Mucosa of stomach (tissue), 1 donor: ENCODE measurements at regions not wholly inside any gene's neighbourhood (a gene's known extent, or its start where the extent isn't known, plus 50 kb on each side); places are given as distances from the start of the nearest gene placed in this dataset.

Source experiments
- H3K27me3 ChIP-seq: one replicate; pipeline ENCODE4 v1.7.0; 2013; ENCODE audit warnings: mild to moderate bottlenecking, low read length; ENCODE audit not compliant: control insufficient read depth, insufficient read depth
- H3K36me3 ChIP-seq: one replicate; pipeline ENCODE4 v1.7.0; 2013; ENCODE audit warnings: low read length; ENCODE audit not compliant: control insufficient read depth, insufficient read depth
- H3K4me1 ChIP-seq: one replicate; pipeline ENCODE4 v1.7.0; 2013; ENCODE audit warnings: mild to moderate bottlenecking, low read length; ENCODE audit not compliant: control insufficient read depth, insufficient read depth
- H3K4me3 ChIP-seq: one replicate; pipeline ENCODE4 v1.7.0; 2013; ENCODE audit warnings: low read length
- H3K9ac ChIP-seq: one replicate; pipeline ENCODE4 v1.7.0; 2013; ENCODE audit warnings: mild to moderate bottlenecking, low read length, moderate library complexity
- H3K9me3 ChIP-seq: one replicate; pipeline ENCODE4 v1.7.0; 2013; ENCODE audit warnings: mild to moderate bottlenecking, low read length, moderate library complexity; ENCODE audit not compliant: control insufficient read depth
- donor health status: Pancreatic carcinoma.

GRCh38 chr6:22717915-22718314 lies 148.5 kb downstream of the HDGFL1 start:
- Histone ChIP-seq H3K9me3 (no peaks in the 10 kb centered on the region), H3K27me3 (no peaks in the 10 kb centered on the region), H3K4me1 (no peaks in the 10 kb centered on the region), H3K36me3 (no peaks in the 10 kb centered on the region), H3K9ac (no peak overlapping the region), H3K4me3 (no peak overlapping the region)

- Histone ChIP-seq H3K9me3 (no peaks in the 10 kb centered on the region), H3K27me3 (no peaks in the 10 kb centered on the region), H3K36me3 (no peaks in the 10 kb centered on the region), H3K9ac (no peak overlapping the region), H3K4me1 (no peaks in the 10 kb centered on the region), H3K4me3 (no peak overlapping the region)
These were observed 153.5 kb downstream of the HDGFL1 start for GRCh38 chr6:22722913-22723312.

GRCh38 chr6:22726966-22727365 lies 157.6 kb downstream of the HDGFL1 start:
- Histone ChIP-seq H3K9ac (no peak overlapping the region), H3K9me3 (no peaks in the 10 kb centered on the region), H3K4me3 (no peak overlapping the region), H3K27me3 (no peaks in the 10 kb centered on the region), H3K36me3 (no peaks in the 10 kb centered on the region), H3K4me1 (no peaks in the 10 kb centered on the region)

GRCh38 chr6:22727710-22728109 lies 158.3 kb downstream of the HDGFL1 start:
- Histone ChIP-seq H3K4me1 (no peaks in the 10 kb centered on the region), H3K4me3 (no peak overlapping the region), H3K27me3 (no peaks in the 10 kb centered on the region), H3K9me3 (no peaks in the 10 kb centered on the region), H3K9ac (no peak overlapping the region), H3K36me3 (no peaks in the 10 kb centered on the region)

GRCh38 chr6:22732176-22732970 lies 163.0 kb downstream of the HDGFL1 start:
- no peaks in the 10 kb centered on the region for H3K36me3 ChIP-seq
- H3K9ac ChIP-seq: no peak overlapping the region
- no peaks in the 10 kb centered on the region for H3K4me1 ChIP-seq
- H3K9me3 ChIP-seq: no peaks in the 10 kb centered on the region
- no peaks in the 10 kb centered on the region for H3K27me3 ChIP-seq
- H3K4me3 ChIP-seq: no peak overlapping the region

- Histone ChIP-seq H3K36me3 (no peaks in the 10 kb centered on the region), H3K9me3 (no peaks in the 10 kb centered on the region), H3K4me1 (no peaks in the 10 kb centered on the region), H3K27me3 (no peaks in the 10 kb centered on the region), H3K9ac (no peak overlapping the region), H3K4me3 (no peak overlapping the region)
These were observed 167.4 kb downstream of the HDGFL1 start for GRCh38 chr6:22736740-22737139.

- Histone ChIP-seq H3K9ac (no peak overlapping the region), H3K9me3 (no peaks in the 10 kb centered on the region), H3K4me1 (no peaks in the 10 kb centered on the region), H3K27me3 (no peaks in the 10 kb centered on the region), H3K36me3 (no peaks in the 10 kb centered on the region), H3K4me3 (no peak overlapping the region)
These were observed 168.0 kb downstream of the HDGFL1 start for GRCh38 chr6:22737331-22737730.

- Histone ChIP-seq H3K4me1 (no peaks in the 10 kb centered on the region), H3K4me3 (no peak overlapping the region), H3K9ac (no peak overlapping the region), H3K36me3 (no peaks in the 10 kb centered on the region), H3K9me3 (no peaks in the 10 kb centered on the region), H3K27me3 (no peaks in the 10 kb centered on the region)
These were observed 168.8 kb downstream of the HDGFL1 start for GRCh38 chr6:22738194-22738593.

GRCh38 chr6:22747571-22747970 lies 178.2 kb downstream of the HDGFL1 start:
- Histone ChIP-seq H3K4me3 (no peak overlapping the region), H3K4me1 (no peaks in the 10 kb centered on the region), H3K9me3 (no peaks in the 10 kb centered on the region), H3K36me3 (no peaks in the 10 kb centered on the region), H3K9ac (no peak overlapping the region), H3K27me3 (no peaks in the 10 kb centered on the region)

GRCh38 chr6:22748681-22749080 lies 179.3 kb downstream of the HDGFL1 start:
- Histone ChIP-seq H3K9ac (no peak overlapping the region), H3K4me3 (no peak overlapping the region), H3K4me1 (no peaks in the 10 kb centered on the region)

GRCh38 chr6:22749696-22750095 lies 180.3 kb downstream of the HDGFL1 start:
- Histone ChIP-seq H3K4me1 (no peaks in the 10 kb centered on the region), H3K4me3 (no peak overlapping the region), H3K9ac (no peak overlapping the region), H3K27me3 (no peaks in the 10 kb centered on the region), H3K9me3 (no peaks in the 10 kb centered on the region), H3K36me3 (no peaks in the 10 kb centered on the region)

More at GRCh38 chr6:22748681-22749080, 179.3 kb downstream of the HDGFL1 start:
- H3K27me3 ChIP-seq: no peaks in the 10 kb centered on the region
- H3K9me3 ChIP-seq: no peaks in the 10 kb centered on the region
- H3K36me3 ChIP-seq: no peaks in the 10 kb centered on the region

GRCh38 chr6:22751223-22751622 lies 181.9 kb downstream of the HDGFL1 start:
- Histone ChIP-seq H3K9me3 (no peaks in the 10 kb centered on the region), H3K27me3 (no peaks in the 10 kb centered on the region), H3K36me3 (no peaks in the 10 kb centered on the region), H3K9ac (no peak overlapping the region), H3K4me3 (no peak overlapping the region), H3K4me1 (no peaks in the 10 kb centered on the region)

- Histone ChIP-seq H3K4me3 (no peak overlapping the region), H3K9ac (no peak overlapping the region), H3K4me1 (no peaks in the 10 kb centered on the region), H3K9me3 (no peaks in the 10 kb centered on the region), H3K27me3 (no peaks in the 10 kb centered on the region), H3K36me3 (no peaks in the 10 kb centered on the region)
These were observed 183.2 kb downstream of the HDGFL1 start for GRCh38 chr6:22752522-22752921.
